ENCODE measurements at regions not wholly inside any gene's neighbourhood (a gene's known extent, or its start where the extent isn't known, plus 50 kb on each side); places are given as distances from the start of the nearest gene placed in this dataset.
"Not testable (repeated sequence)": the region's sequence is repeated elsewhere in the genome, so short reads cannot be mapped to it uniquely, and the experiment has no call there.

GRCh38 chr22:47919001-47919441, 1156.6 kb downstream of the TBC1D22A start:
- no peak for DNase-seq

DNA sequence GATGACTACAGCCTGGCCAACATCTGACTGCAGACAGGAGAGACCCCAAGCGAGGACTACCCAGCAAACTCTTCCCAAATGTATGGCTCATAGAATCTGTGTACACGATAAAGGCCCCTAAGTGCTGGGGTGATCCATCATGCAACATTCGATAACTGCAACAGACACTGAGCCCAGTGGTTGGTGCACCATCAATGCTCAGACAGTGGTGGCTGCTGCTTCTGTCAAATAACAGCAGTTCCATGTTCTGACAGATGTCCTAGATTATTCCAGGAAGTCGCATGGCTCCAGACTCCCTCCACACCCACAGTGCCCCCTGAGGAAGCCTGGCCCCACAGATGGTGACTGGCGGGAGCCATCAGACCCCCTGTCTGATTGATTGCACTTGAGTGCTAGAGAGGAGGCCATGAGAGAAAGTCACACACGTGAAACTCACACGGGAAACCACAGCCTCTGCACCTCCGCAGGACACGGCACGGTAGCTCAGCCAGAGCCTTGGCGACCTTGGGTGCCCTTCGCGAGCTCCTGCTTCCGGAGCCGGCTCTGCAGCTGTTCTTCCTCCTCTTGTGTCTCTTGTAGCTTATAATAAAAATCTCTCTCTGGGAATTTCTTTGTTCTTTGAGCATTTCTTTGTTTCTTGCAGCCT, 1155.9 kb downstream of the TBC1D22A start:
- no peak for DNase-seq

DNA sequence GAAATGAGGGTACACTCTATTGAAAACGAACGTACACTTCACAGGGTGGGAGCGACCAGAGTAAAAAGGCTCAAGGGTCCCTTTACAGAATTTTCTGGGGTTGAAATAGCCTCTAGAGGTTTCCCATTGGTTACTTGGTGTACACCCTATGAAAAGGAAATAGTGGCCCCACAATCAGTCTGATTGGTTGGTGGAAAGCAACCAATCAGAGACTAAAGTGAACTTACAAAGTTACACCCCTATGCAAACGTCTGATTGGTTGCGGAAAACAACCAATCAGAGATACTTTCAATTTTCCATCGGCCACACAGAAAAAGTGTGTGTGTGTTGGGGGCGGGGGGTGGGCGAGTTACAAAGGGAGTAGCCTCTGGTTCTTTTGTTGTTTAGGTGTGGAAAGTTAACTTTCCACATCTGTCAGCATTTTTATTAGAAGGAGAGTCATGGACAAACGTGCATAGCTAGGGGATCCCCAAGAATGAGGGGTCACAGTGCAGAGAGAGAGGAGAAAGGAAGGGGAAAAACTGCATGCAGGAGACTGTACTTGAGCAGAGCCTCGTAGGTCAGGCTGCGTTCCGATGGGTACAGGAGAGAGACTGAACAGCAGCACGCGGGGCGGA, 1152.1 kb downstream of the TBC1D22A start:
- DNase-seq = no peak

- DNase-seq = no peak
Measured at GRCh38 chr22:47902646-47903180, 1140.3 kb downstream of the TBC1D22A start.

DNA sequence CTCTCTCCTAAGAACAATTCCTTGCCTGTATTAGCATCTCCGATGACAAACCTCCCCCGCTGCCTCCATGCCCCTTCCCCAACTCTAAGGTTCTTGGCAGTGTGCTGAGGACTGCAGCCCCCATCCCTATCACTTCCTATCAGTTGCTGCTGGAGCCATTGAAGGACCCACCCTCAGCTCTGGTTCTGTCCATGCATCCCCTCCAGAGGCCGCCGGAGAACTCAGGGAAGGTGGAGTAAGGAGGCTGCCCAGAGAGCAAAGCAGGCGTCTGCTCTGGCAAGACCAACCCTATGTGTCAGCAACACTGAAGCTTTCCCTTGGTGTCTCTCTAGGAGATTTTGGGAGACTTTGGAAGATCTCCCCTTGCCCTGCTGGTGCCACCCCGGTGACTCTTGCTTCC, 1139.5 kb downstream of the TBC1D22A start:
- DNase-seq = no peak

GRCh38 chr22:47899894-47900293, 1137.4 kb downstream of the TBC1D22A start:
- DNase-seq = no peak

DNA sequence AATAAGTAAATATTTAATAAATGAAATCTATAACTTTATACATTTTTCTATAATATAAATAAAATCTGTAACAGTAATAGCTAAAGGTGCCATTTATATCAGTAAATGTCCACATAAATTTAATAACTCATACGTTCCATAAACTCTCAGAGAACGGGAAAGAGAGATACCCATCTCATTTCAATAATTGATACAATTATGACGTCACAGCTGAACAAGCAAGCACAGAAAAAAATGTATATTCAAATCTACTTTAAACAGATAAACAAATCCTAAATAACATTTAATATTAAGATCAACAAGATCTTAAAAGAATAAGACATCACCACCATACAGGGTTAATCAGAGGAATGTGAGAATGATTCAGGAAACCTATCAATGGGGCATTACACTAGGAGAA, 1136.5 kb downstream of the TBC1D22A start:
- no peak for DNase-seq

DNA sequence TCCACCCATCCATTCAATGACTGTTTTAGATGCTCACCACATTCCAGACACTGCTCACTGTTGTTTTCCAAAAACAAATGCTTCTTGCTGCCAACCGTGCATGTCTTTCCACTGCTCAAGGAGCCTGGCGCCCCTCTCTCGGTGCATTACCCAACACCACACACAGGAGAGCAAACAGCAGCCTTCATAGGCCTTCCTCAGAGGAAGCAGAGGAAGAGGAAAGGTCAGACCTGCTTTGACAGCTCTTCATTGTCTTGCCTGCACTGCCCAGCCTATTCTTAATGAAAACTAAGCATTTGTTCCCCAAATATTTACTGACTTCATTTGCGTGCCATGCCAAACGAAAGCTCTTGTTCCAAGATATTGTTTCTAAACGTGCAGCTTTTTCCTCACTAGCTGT, 1129.2 kb downstream of the TBC1D22A start:
- DNase-seq = no peak

- no peak for DNase-seq
Measured at GRCh38 chr22:47888817-47889216, 1126.4 kb downstream of the TBC1D22A start.

GRCh38 chr22:47884775-47885174, 1122.3 kb downstream of the TBC1D22A start:
- no peak for DNase-seq

GRCh38 chr22:47884200-47884599, 1121.8 kb downstream of the TBC1D22A start:
- no peak for DNase-seq

- DNase-seq = no peak
Measured at GRCh38 chr22:47883757-47884156, 1121.3 kb downstream of the TBC1D22A start.

DNA sequence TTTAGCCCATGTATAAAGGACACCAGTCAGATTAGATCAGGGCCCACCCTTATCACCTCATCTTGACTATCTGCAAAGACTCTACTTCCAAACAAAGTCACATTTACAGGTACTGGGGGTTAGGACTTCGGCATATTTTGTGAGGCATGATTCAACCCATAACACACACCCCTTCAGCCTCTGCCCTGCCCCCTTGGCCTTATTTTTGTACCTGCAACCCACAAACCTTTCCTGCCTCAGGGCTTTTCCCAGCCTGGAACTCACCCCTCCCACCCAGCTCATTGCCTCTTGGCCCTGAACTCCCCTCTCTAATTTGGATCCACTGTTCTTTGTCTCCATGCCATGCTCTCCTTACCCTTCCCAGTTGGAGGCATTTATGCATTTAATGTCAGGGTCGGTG, 1116.9 kb downstream of the TBC1D22A start:
- no peak for DNase-seq

GRCh38 chr22:47878460-47878859, 1116.0 kb downstream of the TBC1D22A start:
- no peak for DNase-seq

DNA sequence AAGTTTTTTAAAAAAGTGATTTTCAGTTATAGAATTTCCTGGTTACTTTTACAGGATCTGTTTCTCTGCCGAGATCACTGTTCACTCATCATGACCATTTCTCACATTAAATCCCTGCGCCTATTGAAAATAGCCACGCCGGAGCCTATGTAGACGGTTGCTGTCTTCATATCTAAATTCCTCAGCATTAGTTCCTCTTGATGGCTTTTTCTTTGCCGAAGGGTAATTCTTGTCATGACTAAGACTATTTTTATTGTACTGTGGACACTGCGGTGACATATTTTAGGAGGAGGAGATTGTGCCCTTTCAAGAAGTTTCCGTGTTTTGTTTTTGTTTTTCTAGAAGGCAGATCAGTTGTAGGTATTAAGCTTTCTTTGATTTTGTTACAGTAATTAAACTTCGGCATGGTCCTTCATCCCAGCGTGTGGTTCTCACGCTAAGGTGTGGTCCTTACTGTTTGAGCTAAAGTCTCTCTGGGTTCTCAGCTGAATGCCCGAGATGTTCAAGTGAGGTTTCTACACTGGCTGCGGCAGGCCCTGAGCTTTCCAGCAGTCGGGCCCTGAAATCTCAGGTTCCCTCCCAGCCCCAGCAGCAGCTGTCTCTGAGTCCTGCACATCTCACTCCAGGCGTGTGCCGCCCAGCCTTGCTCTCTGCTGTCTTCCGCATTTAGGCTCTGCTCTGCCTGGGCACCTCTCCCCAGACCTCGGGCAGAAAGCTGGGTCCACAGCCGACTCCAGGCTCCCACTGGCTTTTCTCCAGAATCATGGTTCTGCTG, 1110.5 kb downstream of the TBC1D22A start:
- DNase-seq = no peak

- no peak for DNase-seq
Measured at GRCh38 chr22:47865626-47866025, 1103.2 kb downstream of the TBC1D22A start.

GRCh38 chr22:47862394-47862793, 1099.9 kb downstream of the TBC1D22A start:
- no peak for DNase-seq

GRCh38 chr22:47860907-47861306, 1098.5 kb downstream of the TBC1D22A start:
- DNase-seq = not testable (repeated sequence)

GRCh38 chr22:47859881-47860525, 1097.6 kb downstream of the TBC1D22A start:
- DNase-seq = no peak

DNA sequence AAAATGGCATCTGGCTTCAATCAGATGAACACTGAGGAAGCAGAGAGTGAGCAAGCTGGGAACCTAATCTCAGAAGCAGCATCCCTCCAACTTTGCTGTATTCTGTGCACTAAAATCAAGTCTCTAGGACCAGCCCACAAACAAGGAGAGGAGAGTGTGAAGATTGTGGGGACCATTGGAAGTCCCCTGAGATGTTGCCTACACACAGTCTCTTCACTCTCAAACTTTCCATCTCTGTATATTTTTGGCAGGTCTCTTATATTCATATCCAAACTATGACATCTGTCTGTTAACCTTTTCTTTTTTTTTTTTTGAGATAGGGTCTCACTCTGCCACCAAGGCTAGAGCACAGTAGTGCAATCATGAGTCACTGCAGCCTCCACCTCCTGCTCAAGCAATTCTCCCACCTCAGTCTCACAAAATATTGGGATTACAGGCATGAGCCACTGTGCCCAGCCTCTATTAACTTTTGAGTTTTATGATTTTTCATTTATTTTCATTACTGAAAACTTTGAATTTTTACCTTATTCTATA, 1096.4 kb downstream of the TBC1D22A start:
- DNase-seq = no peak

DNA sequence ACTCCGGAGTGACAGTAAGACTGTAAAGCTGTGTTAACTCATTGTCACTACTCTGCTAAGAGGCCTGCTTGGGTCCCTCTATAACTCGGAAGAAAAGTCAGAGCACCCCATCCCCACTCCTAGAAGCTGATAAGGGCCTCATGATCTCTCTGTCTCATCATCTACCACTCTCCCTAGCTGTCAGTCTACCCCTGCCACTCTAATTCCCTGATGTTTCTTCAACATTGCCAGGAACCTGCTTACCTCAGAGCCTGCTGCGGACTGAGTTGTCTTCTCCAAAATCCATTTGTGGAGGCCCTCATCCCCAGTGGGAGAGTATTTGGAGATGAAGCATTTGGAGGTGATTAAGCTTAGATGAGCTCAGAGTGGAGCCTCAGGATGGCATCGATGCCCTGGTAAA, 1092.2 kb downstream of the TBC1D22A start:
- no peak for DNase-seq

GRCh38 chr22:47854251-47854650, 1091.8 kb downstream of the TBC1D22A start:
- DNase-seq = no peak

GRCh38 chr22:47853750-47854149, 1091.3 kb downstream of the TBC1D22A start:
- DNase-seq = no peak

Measured in activated CD4-positive, alpha-beta T cell treated with anti-CD3 and anti-CD28 coated beads for 1 hour (primary cell).